Esophagus muscularis mucosa (tissue), 4 donors: ENCODE measurements at regions not wholly inside any gene's neighbourhood (a gene's known extent, or its start where the extent isn't known, plus 50 kb on each side); places are given as distances from the start of the nearest gene placed in this dataset.

ENCODE experiments used
- DNase-seq: peaks from one replicate; pipeline ENCODE4 v3.0.0-alpha.2; 2017; ENCODE audit errors: extremely low spot score
- H3K27ac ChIP-seq, 4 donors: fragments of 200-600 bp; sonication (generic); replicated peaks in 1 of 4; 1 replicate in 3 of 4; 2 replicates in 1 of 4; pipeline ENCODE4 v1.5.1; 2016 to 2019; ENCODE audit warnings: mild to moderate bottlenecking in 1 of 4
- H3K27me3 ChIP-seq, 4 donors: fragments of 200-600 bp; sonication (generic); one replicate each; pipeline versions ENCODE4 v1.5.1 to v1.6.0; 2016 to 2019
- H3K36me3 ChIP-seq, 4 donors: fragments of 200-600 bp; sonication (generic); one replicate each; pipeline ENCODE4 v1.5.1; 2016 to 2019
- H3K4me1 ChIP-seq, 4 donors: fragments of 200-600 bp; sonication (generic); one replicate each; pipeline ENCODE4 v1.5.1; 2016 to 2019
- H3K4me3 ChIP-seq, 4 donors: fragments of 200-600 bp; sonication (generic); 1 replicate in 2 of 4; 2 replicates in 2 of 4; pipeline ENCODE4 v1.5.1; 2016 to 2019; ENCODE audit warnings: mild to moderate bottlenecking in 4 of 4, moderate library complexity in 1 of 4
- H3K9me3 ChIP-seq, 4 donors: fragments of 200-600 bp; sonication (generic); 1 replicate in 3 of 4; 2 replicates in 1 of 4; pipeline ENCODE4 v1.5.1; 2016 to 2019
- CTCF ChIP-seq, 3 experiments: fragments of 200-600 bp in 2 of 3; fragments of 450-650 bp in 1 of 3; sonication (generic) in 2 of 3; IDR thresholded peaks; one replicate each; pipeline ENCODE4 v1.5.1; 2017 to 2019; ENCODE audit warnings: antibody characterized with exemption in 3 of 3, mild to moderate bottlenecking in 2 of 3, moderate library complexity in 1 of 3
- EP300 ChIP-seq: sonication (generic); formaldehyde crosslinking; IDR thresholded peaks from one replicate; pipeline ENCODE4 v1.6.1; 2017; ENCODE audit warnings: antibody characterized with exemption
- POLR2A ChIP-seq: fragments of 450-650 bp; IDR thresholded peaks from one replicate; pipeline ENCODE4 v1.6.1; 2017; ENCODE audit warnings: antibody characterized with exemption, moderate library complexity, mild to moderate bottlenecking, low read depth
- POLR2AphosphoS5 ChIP-seq, 2 donors: sonication (generic); formaldehyde crosslinking; IDR thresholded peaks; one replicate each; pipeline ENCODE4 v1.6.1; 2017; ENCODE audit warnings: antibody characterized with exemption in 2 of 2
- WGBS: methylation state at CpG from one replicate; pipeline ENCODE4 v1.1.5; 2018; 5-methylcytosine and 5-hydroxymethylcytosine counted together
- intact Hi-C: fragments of 100-400 bp; cut with DNase I; formaldehyde crosslinking; loops from one replicate; pipeline ENCODE4 v1.15.1; 2023

GRCh38 chr13:68506888-68507551 is 1276.9 kb upstream of the PCDH9 start:
- intact Hi-C loops = no loop called here
- Histone ChIP-seq H3K27ac (no peak overlapping the region), H3K9me3 (no peaks in the 10 kb centered on the region), H3K36me3 (no peaks in the 10 kb centered on the region), H3K27me3 (no peaks in the 10 kb centered on the region), H3K4me1 (no peaks in the 10 kb centered on the region), H3K4me3 (no peak overlapping the region)
- WGBS = 77% methylated on average over 7 of the region's 8 CpGs
- no peak for DNase-seq
- TF ChIP-seq POLR2A (no peak), POLR2AphosphoS5 (IDR thresholded peaks at IDR 0.05) (no peak), CTCF (IDR thresholded peaks at IDR 0.05) (no peak), EP300 (no peak)

- Histone ChIP-seq H3K27me3 (no peaks in the 10 kb centered on the region), H3K9me3 (no peaks in the 10 kb centered on the region), H3K27ac (no peak overlapping the region), H3K4me1 (no peaks in the 10 kb centered on the region), H3K4me3 (no peak overlapping the region), H3K36me3 (no peaks in the 10 kb centered on the region)
- DNase-seq = no peak
- 34% methylated on average over 4 of the region's 4 CpGs for whole genome bisulfite sequencing
- intact Hi-C loops = no loop called here
- TF ChIP-seq CTCF (IDR thresholded peaks at IDR 0.05) (no peak), POLR2AphosphoS5 (IDR thresholded peaks at IDR 0.05) (no peak), EP300 (no peak)
Observed at GRCh38 chr13:68490594-68490993, 1260.5 kb upstream of the PCDH9 start.

- intact Hi-C loops = no loop called here
Observed at GRCh38 chr13:68481130-68481529, 1251.0 kb upstream of the PCDH9 start.

GRCh38 chr13:68473834-68474326 is 1243.7 kb upstream of the PCDH9 start:
- H3K4me3 ChIP-seq = no peak overlapping the region
- no peak for DNase-seq
- no peaks in the 10 kb centered on the region for H3K27me3 ChIP-seq
- H3K4me1 ChIP-seq = no peaks in the 10 kb centered on the region
- WGBS = 85% methylated on average over 1 of the region's 1 CpG
- H3K9me3 ChIP-seq = no peaks in the 10 kb centered on the region
- no peaks in the 10 kb centered on the region for H3K36me3 ChIP-seq
- no peak overlapping the region for H3K27ac ChIP-seq
- TF ChIP-seq CTCF (IDR thresholded peaks at IDR 0.05) (no peak), POLR2A (no peak), POLR2AphosphoS5 (IDR thresholded peaks at IDR 0.05) (no peak), EP300 (no peak)
- intact Hi-C loops = no loop called here

More at GRCh38 chr13:68481130-68481529, 1251.0 kb upstream of the PCDH9 start:
- H3K4me3 ChIP-seq = no peak overlapping the region
- H3K36me3 ChIP-seq = no peaks in the 10 kb centered on the region
- TF ChIP-seq CTCF (IDR thresholded peaks at IDR 0.05) (no peak), POLR2AphosphoS5 (IDR thresholded peaks at IDR 0.05) (no peak), POLR2A (no peak), EP300 (no peak)
- no peak for DNase-seq
- H3K27ac ChIP-seq = no peak overlapping the region
- WGBS = 75% methylated on average over 2 of the region's 2 CpGs
- H3K27me3 ChIP-seq = no peaks in the 10 kb centered on the region
- no peaks in the 10 kb centered on the region for H3K9me3 ChIP-seq
- no peaks in the 10 kb centered on the region for H3K4me1 ChIP-seq

GRCh38 chr13:68467160-68467559 is 1237.0 kb upstream of the PCDH9 start:
- intact Hi-C loops = no loop called here
- Histone ChIP-seq H3K9me3 (no peaks in the 10 kb centered on the region), H3K27ac (no peak overlapping the region), H3K4me1 (no peaks in the 10 kb centered on the region), H3K27me3 (no peaks in the 10 kb centered on the region), H3K36me3 (no peaks in the 10 kb centered on the region), H3K4me3 (no peak overlapping the region)
- WGBS = 61% methylated on average over 4 of the region's 4 CpGs
- TF ChIP-seq POLR2AphosphoS5 (IDR thresholded peaks at IDR 0.05) (no peak), POLR2A (no peak), EP300 (no peak), CTCF (IDR thresholded peaks at IDR 0.05) (no peak)
- no peak for DNase-seq
